Lower lobe of right lung (tissue), 2 donors: ENCODE measurements at regions not wholly inside any gene's neighbourhood (a gene's known extent, or its start where the extent isn't known, plus 50 kb on each side); places are given as distances from the start of the nearest gene placed in this dataset.

ENCODE experiments used
- ATAC-seq, 2 donors: fragments of 200-7000 bp; cut with Tn5 transposase; one replicate each; pipeline ENCODE4 v1.9.1; 2020 to 2022; ENCODE audit warnings: mild to moderate bottlenecking in 2 of 2, moderate library complexity in 2 of 2
- DNase-seq: peaks from one replicate; pipeline ENCODE4 v3.0.0-alpha.2; 2020
- H3K27ac ChIP-seq: fragments of 200-600 bp; one replicate; pipeline ENCODE4 v1.8.0; 2022
- H3K27me3 ChIP-seq: fragments of 200-600 bp; one replicate; pipeline ENCODE4 v1.8.0; 2022; ENCODE audit warnings: low read depth
- H3K36me3 ChIP-seq: fragments of 200-600 bp; one replicate; pipeline ENCODE4 v1.8.0; 2022; ENCODE audit warnings: mild to moderate bottlenecking
- H3K4me1 ChIP-seq: fragments of 200-600 bp; one replicate; pipeline ENCODE4 v1.8.0; 2022
- H3K4me3 ChIP-seq: fragments of 200-600 bp; one replicate; pipeline ENCODE4 v1.8.0; 2022; ENCODE audit warnings: mild to moderate bottlenecking
- H3K9me3 ChIP-seq: fragments of 200-600 bp; one replicate; pipeline ENCODE4 v1.8.0; 2022
- CTCF ChIP-seq: fragments of 200-600 bp; IDR thresholded peaks from one replicate; pipeline ENCODE4 v1.8.0; 2022; ENCODE audit warnings: antibody characterized with exemption, mild to moderate bottlenecking
- intact Hi-C: fragments of 100-400 bp; cut with DNase I; formaldehyde crosslinking; loops from one replicate; pipeline ENCODE4 v1.11.0; 2022
- donor health status: DM: no; HTN: yes; CAD: no; lungs with severe emphysema.

DNA sequence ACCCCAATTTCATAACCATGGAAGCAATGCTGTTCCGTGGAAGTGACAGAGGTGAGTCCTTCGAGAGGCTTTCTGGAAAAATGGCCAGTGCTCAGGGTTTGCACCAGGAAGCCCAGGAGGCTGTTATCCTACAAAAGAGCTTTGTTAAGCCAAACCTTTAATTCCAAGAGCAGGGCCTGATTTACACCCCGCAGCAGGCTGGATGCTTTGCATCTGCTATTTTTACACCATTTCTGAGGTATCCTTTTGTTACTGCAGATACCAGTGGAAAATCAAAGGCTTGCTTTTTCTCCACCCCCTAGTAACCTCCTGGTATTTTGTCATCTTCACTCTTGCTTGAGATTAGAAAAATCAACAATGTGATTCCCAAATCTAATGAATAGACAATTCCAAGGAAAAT, 380.6 kb downstream of the SOX11 start:
- TF ChIP-seq CTCF: no peak
- Histone ChIP-seq H3K4me3 (no peak overlapping the region), H3K36me3 (no peaks in the 10 kb centered on the region), H3K27me3 (no peaks in the 10 kb centered on the region), H3K27ac (no peak overlapping the region), H3K9me3 (no peaks in the 10 kb centered on the region), H3K4me1 (no peaks in the 10 kb centered on the region)
- ATAC-seq: no peak
- intact Hi-C loops: no loop called here
- DNase-seq: no peak

- TF ChIP-seq CTCF: no peak
- no peak for DNase-seq
Observed at GRCh38 chr2:6073191-6074088, 381.3 kb downstream of the SOX11 start.

DNA sequence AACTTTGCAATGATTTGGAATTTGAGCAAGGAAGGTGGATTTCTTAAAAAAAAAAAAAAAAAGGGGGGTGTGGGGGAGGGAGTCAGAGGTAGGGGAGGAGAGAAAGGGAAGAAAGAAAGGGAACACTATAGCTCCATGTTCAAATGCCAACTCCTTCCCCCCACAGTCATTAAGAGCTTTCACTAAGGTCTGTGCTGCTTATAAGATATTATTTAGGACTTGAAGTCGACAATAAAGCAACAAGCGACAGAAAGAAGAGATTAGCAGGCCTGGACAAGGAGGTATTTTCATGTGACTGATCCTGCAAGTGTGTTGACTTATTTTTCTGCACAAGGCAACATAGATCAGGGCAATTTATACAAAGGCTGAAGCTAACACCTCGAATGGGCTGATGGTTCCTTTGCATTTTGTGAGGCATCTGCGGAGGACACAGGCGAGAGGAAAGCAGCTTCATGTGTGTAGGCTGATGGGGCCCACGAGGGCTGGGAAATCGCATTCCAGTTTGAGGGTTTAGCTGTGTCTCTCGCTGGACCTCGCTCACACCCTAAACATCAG, 382.0 kb downstream of the SOX11 start:
- H3K27me3 ChIP-seq: no peaks in the 10 kb centered on the region
- ATAC-seq (no peak), DNase-seq (no peak)
- intact Hi-C loops: no loop called here
- H3K4me3 ChIP-seq: no peak overlapping the region
- no peaks in the 10 kb centered on the region for H3K36me3 ChIP-seq
- H3K27ac ChIP-seq: no peak overlapping the region
- H3K4me1 ChIP-seq: no peaks in the 10 kb centered on the region
- H3K9me3 ChIP-seq: no peaks in the 10 kb centered on the region
- no peak for TF ChIP-seq CTCF

More at GRCh38 chr2:6073191-6074088, 381.3 kb downstream of the SOX11 start:
- Histone ChIP-seq H3K36me3 (no peaks in the 10 kb centered on the region), H3K27ac (no peak overlapping the region), H3K4me3 (no peak overlapping the region), H3K27me3 (no peaks in the 10 kb centered on the region), H3K9me3 (no peaks in the 10 kb centered on the region), H3K4me1 (no peaks in the 10 kb centered on the region)
- intact Hi-C loops: no loop called here
- ATAC-seq: no peak

DNA sequence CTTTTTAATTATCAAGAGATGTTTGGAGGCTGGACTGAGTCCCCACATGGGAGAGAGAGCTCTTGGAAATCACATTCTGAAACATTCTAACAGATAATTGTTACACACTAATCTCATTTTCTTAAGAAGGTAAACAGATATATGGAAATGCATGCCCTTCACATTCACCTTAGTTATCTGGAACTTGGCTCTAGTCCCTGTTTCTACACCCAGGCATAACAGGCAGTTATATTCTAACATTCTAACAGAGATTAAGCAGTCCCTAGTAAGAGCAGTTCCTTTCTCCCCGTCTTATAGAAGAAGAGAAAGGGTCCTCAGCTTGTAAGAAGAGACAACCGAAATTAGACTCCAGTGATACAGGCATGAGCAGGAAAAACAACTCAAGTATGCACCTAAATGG, 385.4 kb downstream of the SOX11 start:
- DNase-seq: no peak
- no peak for TF ChIP-seq CTCF
- no peaks in the 10 kb centered on the region for H3K4me1 ChIP-seq
- intact Hi-C loops: no loop called here
- ATAC-seq: no peak
- H3K4me3 ChIP-seq: no peak overlapping the region
- H3K9me3 ChIP-seq: no peaks in the 10 kb centered on the region
- no peaks in the 10 kb centered on the region for H3K36me3 ChIP-seq
- no peak overlapping the region for H3K27ac ChIP-seq
- H3K27me3 ChIP-seq: no peaks in the 10 kb centered on the region

- no peaks in the 10 kb centered on the region for H3K4me1 ChIP-seq
- H3K4me3 ChIP-seq: no peak overlapping the region
- intact Hi-C loops: no loop called here
- peak in 1 of 2 donors; percentile 57 for ATAC-seq
- H3K36me3 ChIP-seq: no peaks in the 10 kb centered on the region
- TF ChIP-seq CTCF: no peak
- no peak overlapping the region for H3K27ac ChIP-seq
- H3K27me3 ChIP-seq: no peaks in the 10 kb centered on the region
- no peak for DNase-seq
- H3K9me3 ChIP-seq: no peaks in the 10 kb centered on the region
Observed at GRCh38 chr2:6078414-6078813, 386.2 kb downstream of the SOX11 start.
